GM23248 (cell line): ENCODE measurements at regions not wholly inside any gene's neighbourhood (a gene's known extent, or its start where the extent isn't known, plus 50 kb on each side); places are given as distances from the start of the nearest gene placed in this dataset.

ENCODE experiments used
- DNase-seq: peaks from one replicate; pipeline ENCODE4 v3.0.0-alpha.2; 2015
- H2AFZ ChIP-seq: fragments of 200-600 bp; sonication (generic); 2 replicates; pipeline ENCODE4 v1.6.1; 2016; ENCODE audit warnings: antibody characterized with exemption
- H3F3A ChIP-seq: fragments of 200-600 bp; sonication (generic); 2 replicates; pipeline ENCODE4 v1.6.1; 2016; ENCODE audit warnings: mild to moderate bottlenecking, antibody characterized with exemption, mixed run types; ENCODE audit not compliant: insufficient read depth
- H3K27ac ChIP-seq: fragments of 200-600 bp; sonication (generic); 2 replicates; pipeline ENCODE4 v1.5.1; 2016; ENCODE audit warnings: mild to moderate bottlenecking
- H3K27me3 ChIP-seq: fragments of 200-600 bp; sonication (generic); replicated peaks from 2 replicates; pipeline ENCODE4 v1.6.1; 2016; ENCODE audit warnings: mild to moderate bottlenecking; ENCODE audit not compliant: insufficient read depth
- H3K36me3 ChIP-seq: fragments of 200-600 bp; sonication (generic); 2 replicates; pipeline ENCODE4 v1.6.1; 2016; ENCODE audit warnings: low read depth, mild to moderate bottlenecking
- H3K4me1 ChIP-seq: fragments of 200-600 bp; sonication (generic); 2 replicates; pipeline ENCODE4 v1.6.1; 2016; ENCODE audit warnings: mild to moderate bottlenecking; ENCODE audit not compliant: insufficient read depth
- H3K4me2 ChIP-seq: fragments of 200-600 bp; sonication (generic); one replicate; pipeline ENCODE4 v1.6.1; 2016; ENCODE audit warnings: mild to moderate bottlenecking; ENCODE audit not compliant: unreplicated experiment
- H3K4me3 ChIP-seq: fragments of 200-600 bp; sonication (generic); 2 replicates; pipeline ENCODE4 v1.5.1; 2016; ENCODE audit warnings: mild to moderate bottlenecking
- H3K79me2 ChIP-seq: fragments of 200-600 bp; sonication (generic); 2 replicates; pipeline ENCODE4 v1.6.1; 2016; ENCODE audit warnings: mild to moderate bottlenecking; ENCODE audit not compliant: insufficient read depth
- H3K9ac ChIP-seq: fragments of 200-600 bp; sonication (generic); 2 replicates; pipeline ENCODE4 v1.6.1; 2016; ENCODE audit warnings: mild to moderate bottlenecking
- H3K9me2 ChIP-seq: fragments of 200-600 bp; sonication (generic); 2 replicates; pipeline ENCODE4 v1.6.1; 2016; ENCODE audit warnings: mixed run types, mild to moderate bottlenecking, moderate library complexity; ENCODE audit not compliant: insufficient read depth
- H3K9me3 ChIP-seq: fragments of 200-600 bp; sonication (generic); one replicate; pipeline ENCODE4 v1.6.1; 2017; ENCODE audit warnings: low read depth
- H4K20me1 ChIP-seq: fragments of 200-600 bp; sonication (generic); 2 replicates; pipeline ENCODE4 v1.6.0; 2016; ENCODE audit not compliant: insufficient read depth
- EZH2 ChIP-seq: fragments of 200-600 bp; sonication (generic); IDR thresholded peaks from 2 replicates; pipeline ENCODE4 v1.6.1; 2018; ENCODE audit warnings: antibody characterized with exemption, mild to moderate bottlenecking; ENCODE audit not compliant: insufficient read depth, poor library complexity, severe bottlenecking
- EZH2phosphoT487 ChIP-seq: fragments of 200-600 bp; sonication (generic); IDR thresholded peaks from 2 replicates; pipeline ENCODE4 v1.6.1; 2018; ENCODE audit warnings: antibody characterized with exemption, moderate library complexity, mild to moderate bottlenecking, low read depth; ENCODE audit not compliant: insufficient read depth
- WGBS, 2 experiments: methylation state at CpG; one replicate each; pipeline ENCODE4 v1.1.6; 2015 to 2017; ENCODE audit warnings: low lambda C conversion rate in 2 of 2, low coverage in 1 of 2; ENCODE audit errors: missing lambda C conversion rate in 2 of 2; 5-methylcytosine and 5-hydroxymethylcytosine counted together
- in situ Hi-C: fragments of 300-500 bp; cut with MboI; formaldehyde crosslinking; loops from 2 replicates; pipeline ENCODE4 v1.15.0; 2020

GRCh38 chr3:67876261-67876660, 221.8 kb upstream of the SUCLG2 start:
- Histone ChIP-seq H3K4me2 (no peak overlapping the region), H3K27ac (no peak overlapping the region), H3K9me3 (no peaks in the 10 kb centered on the region), H3F3A (no peaks in the 10 kb centered on the region), H3K4me3 (no peak overlapping the region), H3K9me2 (no peaks in the 10 kb centered on the region), H3K79me2 (no peaks in the 10 kb centered on the region), H3K9ac (no peak overlapping the region), H2AFZ (no peak overlapping the region), H4K20me1 (no peaks in the 10 kb centered on the region), H3K36me3 (no peaks in the 10 kb centered on the region), H3K27me3 (no peaks in the 10 kb centered on the region), H3K4me1 (no peaks in the 10 kb centered on the region)
- WGBS, 2 experiments: 33 to 44% methylated on average over 2 of the region's 2 CpGs
- in situ Hi-C loops: no loop called here
- no peak for DNase-seq
- TF ChIP-seq EZH2: no peak
- no peak for TF ChIP-seq EZH2phosphoT487

DNA sequence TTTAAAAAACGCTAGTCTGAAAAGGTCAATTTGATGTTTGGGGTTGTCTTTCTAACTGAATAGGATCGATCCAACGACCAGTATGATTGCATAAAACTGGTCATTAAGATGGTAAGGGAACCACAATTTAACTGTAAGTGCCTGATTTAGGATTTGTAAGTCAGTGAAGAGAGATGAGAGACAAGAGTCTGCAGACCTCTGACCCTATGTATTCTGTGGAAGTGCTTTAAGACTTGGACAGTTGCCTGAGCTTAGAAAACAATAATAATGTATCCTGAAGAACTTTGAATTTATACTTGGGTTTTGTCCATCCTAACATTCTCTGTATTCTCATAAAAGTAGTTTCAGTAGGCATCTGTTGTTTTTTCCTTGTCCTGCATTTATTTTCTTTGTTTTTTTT, 221.4 kb upstream of the SUCLG2 start:
- Histone ChIP-seq H3K27me3 (no peaks in the 10 kb centered on the region), H3K9ac (no peak overlapping the region), H3F3A (no peaks in the 10 kb centered on the region), H3K36me3 (no peaks in the 10 kb centered on the region), H3K4me2 (no peak overlapping the region), H3K9me2 (no peaks in the 10 kb centered on the region), H3K4me1 (no peaks in the 10 kb centered on the region), H4K20me1 (no peaks in the 10 kb centered on the region), H3K4me3 (no peak overlapping the region), H3K9me3 (no peaks in the 10 kb centered on the region), H3K79me2 (no peaks in the 10 kb centered on the region), H2AFZ (no peak overlapping the region), H3K27ac (no peak overlapping the region)
- in situ Hi-C loops: no loop called here
- 42 to 49% methylated on average over 3 of the region's 3 CpGs for WGBS, 2 experiments
- TF ChIP-seq EZH2phosphoT487 (no peak), EZH2 (no peak)
- DNase-seq: no peak

DNA sequence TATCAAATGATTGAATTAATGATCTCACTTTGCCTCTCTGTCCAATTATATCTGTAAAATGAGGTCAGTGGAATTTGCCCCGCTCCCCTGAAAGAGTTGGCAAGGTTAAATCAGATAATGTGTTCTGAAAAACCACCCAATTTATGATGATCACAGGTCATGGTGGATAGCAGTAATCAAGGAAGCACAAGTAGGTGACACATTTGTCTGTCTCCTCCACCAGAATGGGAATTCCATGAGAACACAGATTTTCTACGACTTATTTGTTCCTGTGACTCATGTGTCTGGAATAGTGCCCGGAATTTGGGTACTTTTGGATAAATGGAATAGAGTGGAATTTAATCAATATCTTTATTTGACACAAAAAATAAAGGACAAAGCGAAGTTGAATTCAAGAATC, 220.9 kb upstream of the SUCLG2 start:
- TF ChIP-seq EZH2 (no peak), EZH2phosphoT487 (no peak)
- no peaks in the 10 kb centered on the region for H3K27me3 ChIP-seq
- in situ Hi-C loops: no loop called here
- no peaks in the 10 kb centered on the region for H4K20me1 ChIP-seq
- H3K4me1 ChIP-seq: no peaks in the 10 kb centered on the region
- no peaks in the 10 kb centered on the region for H3F3A ChIP-seq
- H3K27ac ChIP-seq: no peak overlapping the region
- no peak overlapping the region for H3K4me3 ChIP-seq
- H3K79me2 ChIP-seq: no peaks in the 10 kb centered on the region
- H3K4me2 ChIP-seq: no peak overlapping the region
- no peak overlapping the region for H3K9ac ChIP-seq
- 19 to 21% methylated on average over 4 of the region's 4 CpGs for WGBS, 2 experiments
- no peaks in the 10 kb centered on the region for H3K9me2 ChIP-seq
- H3K36me3 ChIP-seq: no peaks in the 10 kb centered on the region
- H2AFZ ChIP-seq: no peak overlapping the region
- no peak for DNase-seq
- H3K9me3 ChIP-seq: no peaks in the 10 kb centered on the region

- no peak for DNase-seq
- Histone ChIP-seq H3K9me3 (no peaks in the 10 kb centered on the region), H3K9ac (no peak overlapping the region), H3K4me2 (no peak overlapping the region), H3K79me2 (no peaks in the 10 kb centered on the region), H3K36me3 (no peaks in the 10 kb centered on the region), H3K27ac (no peak overlapping the region), H2AFZ (no peak overlapping the region), H3K4me3 (no peak overlapping the region), H3K4me1 (no peaks in the 10 kb centered on the region), H3K9me2 (no peaks in the 10 kb centered on the region), H3F3A (no peaks in the 10 kb centered on the region), H4K20me1 (no peaks in the 10 kb centered on the region), H3K27me3 (no peaks in the 10 kb centered on the region)
- TF ChIP-seq EZH2: no peak
- TF ChIP-seq EZH2phosphoT487: no peak
- WGBS, 2 experiments: 20 to 24% methylated on average over 3 of the region's 3 CpGs
- in situ Hi-C loops: no loop called here
These were observed 216.1 kb upstream of the SUCLG2 start for GRCh38 chr3:67870477-67870876.

DNA sequence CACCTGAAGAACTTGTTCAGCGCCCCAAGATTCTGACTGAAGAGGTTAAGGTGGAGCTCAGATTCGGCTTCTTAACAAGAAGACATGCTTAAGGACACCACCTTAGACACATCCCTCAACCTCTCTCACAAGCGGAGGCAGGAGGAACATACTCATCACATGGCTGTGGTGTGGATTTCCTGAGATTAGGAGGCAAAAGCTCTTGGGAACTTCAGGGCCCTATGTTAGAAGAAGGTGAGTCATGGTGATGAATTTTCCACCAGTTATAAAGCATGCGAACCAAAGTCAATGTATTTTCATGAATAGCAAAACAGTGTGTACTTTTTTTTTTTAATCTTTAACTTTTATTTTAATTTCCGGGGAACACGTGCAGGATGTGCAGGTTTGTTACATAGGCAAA, 212.2 kb upstream of the SUCLG2 start:
- DNase-seq: peak; percentile 1
- Histone ChIP-seq H4K20me1 (no peaks in the 10 kb centered on the region), H3K27ac (no peak overlapping the region), H3K9ac (no peak overlapping the region), H3K9me3 (no peaks in the 10 kb centered on the region), H3K27me3 (no peaks in the 10 kb centered on the region), H3K4me1 (no peaks in the 10 kb centered on the region), H3K4me2 (no peak overlapping the region), H2AFZ (no peak overlapping the region), H3K4me3 (no peak overlapping the region), H3F3A (no peaks in the 10 kb centered on the region), H3K36me3 (no peaks in the 10 kb centered on the region), H3K79me2 (no peaks in the 10 kb centered on the region), H3K9me2 (no peaks in the 10 kb centered on the region)
- 51 to 53% methylated on average over 6 of the region's 6 CpGs for WGBS, 2 experiments
- TF ChIP-seq EZH2: no peak
- TF ChIP-seq EZH2phosphoT487: no peak
- in situ Hi-C loops: no loop called here
